Smooth muscle cell (in vitro differentiated cells): ENCODE measurements at regions not wholly inside any gene's neighbourhood (a gene's known extent, or its start where the extent isn't known, plus 50 kb on each side); places are given as distances from the start of the nearest gene placed in this dataset.

Experiments used
- DNase-seq: peaks from one replicate; lab custom pipeline; 2025; ENCODE audit not compliant: unreplicated experiment; lab: John Stamatoyannopoulos, UW
- H2AFZ ChIP-seq: fragments of 200-600 bp; sonication (generic); 2 replicates; pipeline ENCODE4 v1.6.0; 2016; ENCODE audit warnings: antibody characterized with exemption, low read depth, mild to moderate bottlenecking
- H3F3A ChIP-seq: fragments of 200-600 bp; sonication (generic); 2 replicates; pipeline ENCODE4 v1.6.0; 2017; ENCODE audit warnings: antibody characterized with exemption, low read depth
- H3K27ac ChIP-seq: fragments of 200-600 bp; sonication (generic); 2 replicates; pipeline ENCODE4 v1.5.1; 2016; ENCODE audit warnings: low read depth, mild to moderate bottlenecking
- H3K27me3 ChIP-seq: fragments of 200-600 bp; sonication (generic); 2 replicates; pipeline ENCODE4 v1.6.1; 2016; ENCODE audit warnings: low read depth, mild to moderate bottlenecking
- H3K36me3 ChIP-seq: fragments of 200-600 bp; sonication (generic); 2 replicates; pipeline ENCODE4 v1.5.1; 2016; ENCODE audit warnings: low read depth
- H3K4me1 ChIP-seq: fragments of 200-600 bp; sonication (generic); 2 replicates; pipeline ENCODE4 v1.5.1; 2016; ENCODE audit warnings: low read depth
- H3K4me2 ChIP-seq: fragments of 200-600 bp; sonication (generic); 2 replicates; pipeline ENCODE4 v1.6.0; 2016; ENCODE audit warnings: mild to moderate bottlenecking
- H3K4me3 ChIP-seq: fragments of 200-600 bp; sonication (generic); 2 replicates; pipeline ENCODE4 v1.5.1; 2016; ENCODE audit warnings: mild to moderate bottlenecking
- H3K79me2 ChIP-seq: fragments of 200-600 bp; sonication (generic); 2 replicates; pipeline ENCODE4 v1.6.0; 2016; ENCODE audit warnings: low read depth, mild to moderate bottlenecking
- H3K9ac ChIP-seq: fragments of 200-600 bp; sonication (generic); 2 replicates; pipeline ENCODE4 v1.6.0; 2016; ENCODE audit warnings: low read depth
- H3K9me3 ChIP-seq: fragments of 200-600 bp; sonication (generic); replicated peaks from 2 replicates; pipeline ENCODE4 v1.5.1; 2016; ENCODE audit warnings: low read depth
- H4K20me1 ChIP-seq: fragments of 200-600 bp; sonication (generic); 2 replicates; pipeline ENCODE4 v1.6.0; 2016; ENCODE audit warnings: low read depth
- WGBS: methylation state at CpG from one replicate; pipeline ENCODE4 v1.1.7; 2016; ENCODE audit warnings: low lambda C conversion rate; 5-methylcytosine and 5-hydroxymethylcytosine counted together
- TF ChIP-seq, protein P1 (sequence below): fragments of 200-600 bp; sonication (generic); IDR thresholded peaks from 2 replicates; pipeline ENCODE4 v1.5.1; 2017; ENCODE audit warnings: borderline replicate concordance, mild to moderate bottlenecking, antibody characterized with exemption; ENCODE audit not compliant: insufficient read depth, poor library complexity, severe bottlenecking

DNA sequence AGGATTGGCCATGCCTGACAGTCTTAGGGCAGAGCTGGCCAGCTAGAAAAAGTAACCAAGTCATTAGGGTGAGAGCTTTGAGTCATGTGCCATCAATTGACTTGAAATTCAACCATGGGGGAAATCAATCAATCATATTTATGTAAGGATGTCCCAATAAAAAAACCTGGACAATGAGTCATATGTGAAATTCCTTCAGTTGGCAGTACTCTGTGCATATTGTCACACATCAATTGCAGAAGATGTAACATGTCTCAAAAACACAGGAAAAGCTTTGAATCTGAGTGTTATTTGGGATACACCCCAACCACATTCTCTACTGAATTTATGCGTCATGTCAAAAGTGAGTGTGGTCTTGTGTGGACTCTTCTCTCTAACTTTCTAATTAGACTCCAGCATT lies 1004.1 kb upstream of the NRXN1 start:
- Histone ChIP-seq H3K4me2 (no peak overlapping the region), H3K27me3 (no peaks in the 10 kb centered on the region), H3K4me3 (no peak overlapping the region), H3K79me2 (no peaks in the 10 kb centered on the region), H3K4me1 (no peaks in the 10 kb centered on the region), H2AFZ (no peak overlapping the region), H3K36me3 (no peaks in the 10 kb centered on the region), H3K27ac (no peak overlapping the region), H3F3A (no peaks in the 10 kb centered on the region), H4K20me1 (no peaks in the 10 kb centered on the region), H3K9me3 (no peaks in the 10 kb centered on the region), H3K9ac (no peak overlapping the region)
- TF ChIP-seq, protein P1, sequence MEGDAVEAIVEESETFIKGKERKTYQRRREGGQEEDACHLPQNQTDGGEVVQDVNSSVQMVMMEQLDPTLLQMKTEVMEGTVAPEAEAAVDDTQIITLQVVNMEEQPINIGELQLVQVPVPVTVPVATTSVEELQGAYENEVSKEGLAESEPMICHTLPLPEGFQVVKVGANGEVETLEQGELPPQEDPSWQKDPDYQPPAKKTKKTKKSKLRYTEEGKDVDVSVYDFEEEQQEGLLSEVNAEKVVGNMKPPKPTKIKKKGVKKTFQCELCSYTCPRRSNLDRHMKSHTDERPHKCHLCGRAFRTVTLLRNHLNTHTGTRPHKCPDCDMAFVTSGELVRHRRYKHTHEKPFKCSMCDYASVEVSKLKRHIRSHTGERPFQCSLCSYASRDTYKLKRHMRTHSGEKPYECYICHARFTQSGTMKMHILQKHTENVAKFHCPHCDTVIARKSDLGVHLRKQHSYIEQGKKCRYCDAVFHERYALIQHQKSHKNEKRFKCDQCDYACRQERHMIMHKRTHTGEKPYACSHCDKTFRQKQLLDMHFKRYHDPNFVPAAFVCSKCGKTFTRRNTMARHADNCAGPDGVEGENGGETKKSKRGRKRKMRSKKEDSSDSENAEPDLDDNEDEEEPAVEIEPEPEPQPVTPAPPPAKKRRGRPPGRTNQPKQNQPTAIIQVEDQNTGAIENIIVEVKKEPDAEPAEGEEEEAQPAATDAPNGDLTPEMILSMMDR = no peak
- 92% methylated on average over 1 of the region's 1 CpG for WGBS
- no peak for DNase-seq

DNA sequence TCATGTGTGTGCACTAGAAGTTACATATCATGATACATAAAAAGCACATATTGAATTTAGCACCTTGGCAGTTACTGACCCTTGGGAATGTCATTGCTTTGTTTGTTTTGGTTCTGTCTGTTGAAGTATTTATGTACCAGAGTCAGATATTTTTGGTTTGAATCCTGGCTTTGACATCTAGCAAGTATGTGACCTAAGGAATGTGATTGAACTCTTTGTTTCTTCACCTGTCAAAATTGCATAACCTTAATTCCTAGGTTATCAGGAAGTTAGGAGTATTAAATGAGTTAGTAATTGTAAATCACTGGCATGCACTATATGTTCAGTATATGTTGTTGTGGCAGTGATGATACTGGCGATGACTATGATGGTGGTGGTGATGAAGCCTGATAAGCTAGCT lies 1003.5 kb upstream of the NRXN1 start:
- Histone ChIP-seq H3K4me2 (no peak overlapping the region), H2AFZ (no peak overlapping the region), H3F3A (no peaks in the 10 kb centered on the region), H3K36me3 (no peaks in the 10 kb centered on the region), H3K9ac (no peak overlapping the region), H3K27me3 (no peaks in the 10 kb centered on the region), H4K20me1 (no peaks in the 10 kb centered on the region), H3K9me3 (no peaks in the 10 kb centered on the region), H3K4me1 (no peaks in the 10 kb centered on the region), H3K27ac (no peak overlapping the region), H3K79me2 (no peaks in the 10 kb centered on the region), H3K4me3 (no peak overlapping the region)
- DNase-seq = no peak
- TF ChIP-seq, protein P1 = no peak
- 94% methylated on average over 1 of the region's 1 CpG for WGBS

DNA sequence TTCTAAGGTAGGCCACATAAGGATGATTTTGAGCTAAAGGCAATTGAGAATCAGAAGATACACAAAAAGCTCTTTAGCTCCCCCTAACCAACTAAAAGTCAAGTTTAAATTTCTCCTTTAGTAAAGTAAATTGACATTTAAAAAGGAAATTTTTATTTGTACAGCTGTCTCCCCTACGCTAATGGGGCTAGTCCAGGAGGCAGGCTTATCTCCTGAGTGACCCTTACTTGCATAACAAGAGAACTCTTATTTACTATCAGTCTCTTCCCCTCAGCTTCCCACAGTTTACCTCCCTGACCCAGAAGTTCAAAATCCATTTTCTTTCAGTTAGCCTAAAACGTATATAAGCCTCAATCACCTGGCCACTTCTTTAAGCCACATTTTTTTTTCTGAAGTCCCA lies 1002.8 kb upstream of the NRXN1 start:
- Histone ChIP-seq H3K4me2 (no peak overlapping the region), H3K9ac (no peak overlapping the region), H3K36me3 (no peaks in the 10 kb centered on the region), H3F3A (no peaks in the 10 kb centered on the region), H3K27ac (no peak overlapping the region), H4K20me1 (no peaks in the 10 kb centered on the region), H3K4me3 (no peak overlapping the region), H3K4me1 (no peaks in the 10 kb centered on the region), H3K27me3 (no peaks in the 10 kb centered on the region), H3K9me3 (no peaks in the 10 kb centered on the region), H2AFZ (no peak overlapping the region), H3K79me2 (no peaks in the 10 kb centered on the region)
- TF ChIP-seq, protein P1 = no peak
- WGBS = 65% methylated on average over 2 of the region's 2 CpGs
- no peak for DNase-seq

DNA sequence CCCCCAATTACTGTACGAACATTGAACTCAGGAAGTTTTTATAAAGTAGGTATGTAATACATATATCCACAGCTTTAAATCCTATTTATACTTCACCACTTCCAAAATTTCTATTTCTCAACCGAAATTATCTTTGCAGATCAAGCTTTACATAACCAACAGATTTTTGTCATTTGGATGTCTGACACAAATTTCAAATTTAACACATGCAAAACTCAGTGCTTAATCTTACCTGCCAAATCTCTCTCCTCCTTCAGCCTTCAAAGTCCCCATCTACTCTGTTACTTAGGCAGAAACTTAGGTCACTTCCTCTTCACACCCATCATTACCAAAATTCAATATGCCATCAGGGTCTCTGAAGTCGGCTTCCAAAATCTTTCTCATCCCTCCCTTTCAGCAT lies 990.1 kb upstream of the NRXN1 start:
- H3K4me1 ChIP-seq = no peaks in the 10 kb centered on the region
- 91% methylated on average over 3 of the region's 3 CpGs for WGBS
- H3K4me3 ChIP-seq = no peak overlapping the region
- TF ChIP-seq, protein P1 = no peak
- DNase-seq = no peak
- no peaks in the 10 kb centered on the region for H4K20me1 ChIP-seq
- no peak overlapping the region for H3K4me2 ChIP-seq
- no peak overlapping the region for H3K9ac ChIP-seq
- H3K27me3 ChIP-seq = no peaks in the 10 kb centered on the region
- no peak overlapping the region for H2AFZ ChIP-seq
- H3F3A ChIP-seq = no peaks in the 10 kb centered on the region
- no peaks in the 10 kb centered on the region for H3K36me3 ChIP-seq
- H3K9me3 ChIP-seq = no peaks in the 10 kb centered on the region
- H3K27ac ChIP-seq = no peak overlapping the region
- H3K79me2 ChIP-seq = no peaks in the 10 kb centered on the region
